GM18909 (cell line): ENCODE measurements at regions not wholly inside any gene's neighbourhood (a gene's known extent, or its start where the extent isn't known, plus 50 kb on each side); places are given as distances from the start of the nearest gene placed in this dataset.

ENCODE experiments used
- ATAC-seq: cut with Tn5 transposase; IDR thresholded peaks from one replicate; pipeline ENCODE4 v1.9.1; 2021; ENCODE audit warnings: mild to moderate bottlenecking; ENCODE audit not compliant: unreplicated experiment, poor library complexity

GRCh38 chr5:110021251-110021650 lies 331.5 kb downstream of the MAN2A1 start:
- no peak for ATAC-seq

GRCh38 chr5:110025160-110025559 lies 335.4 kb downstream of the MAN2A1 start:
- no peak for ATAC-seq

DNA sequence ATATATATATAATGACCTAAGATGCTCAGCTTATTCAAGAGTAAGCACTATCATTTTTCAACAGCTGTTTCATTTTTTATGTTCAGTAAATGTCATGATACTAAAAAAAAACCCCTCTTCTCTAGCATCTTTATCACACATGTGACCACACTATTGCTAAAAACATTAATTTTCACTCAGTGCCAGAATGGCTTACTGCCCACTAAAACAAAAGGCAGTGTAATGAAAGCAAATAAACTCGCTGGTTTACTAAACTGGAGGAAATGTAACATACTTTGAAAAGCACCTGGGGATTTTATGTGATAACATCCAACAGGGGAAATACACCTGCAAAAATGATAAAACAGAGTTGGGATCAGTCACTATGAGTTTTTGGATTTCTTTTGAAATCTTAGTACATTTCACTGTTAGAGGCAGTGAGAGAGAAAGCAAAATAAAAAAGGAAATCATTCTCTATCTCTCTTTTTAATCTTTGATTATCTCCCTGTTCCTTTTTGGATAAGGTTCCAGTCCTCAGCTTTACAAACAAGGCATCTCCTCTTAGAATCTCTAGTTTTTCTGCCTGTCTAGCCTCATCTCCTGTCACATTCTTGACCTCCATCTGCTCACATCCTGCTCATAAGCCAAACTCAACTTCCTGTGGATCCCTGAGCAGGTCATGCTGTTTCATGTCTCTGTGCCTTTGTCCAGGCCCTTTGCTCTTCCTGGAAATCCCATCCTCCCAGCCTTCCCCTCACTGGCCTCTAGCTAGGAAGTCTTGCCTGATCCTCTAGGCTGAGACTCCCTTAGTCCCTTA lies 338.0 kb downstream of the MAN2A1 start:
- ATAC-seq: no peak

DNA sequence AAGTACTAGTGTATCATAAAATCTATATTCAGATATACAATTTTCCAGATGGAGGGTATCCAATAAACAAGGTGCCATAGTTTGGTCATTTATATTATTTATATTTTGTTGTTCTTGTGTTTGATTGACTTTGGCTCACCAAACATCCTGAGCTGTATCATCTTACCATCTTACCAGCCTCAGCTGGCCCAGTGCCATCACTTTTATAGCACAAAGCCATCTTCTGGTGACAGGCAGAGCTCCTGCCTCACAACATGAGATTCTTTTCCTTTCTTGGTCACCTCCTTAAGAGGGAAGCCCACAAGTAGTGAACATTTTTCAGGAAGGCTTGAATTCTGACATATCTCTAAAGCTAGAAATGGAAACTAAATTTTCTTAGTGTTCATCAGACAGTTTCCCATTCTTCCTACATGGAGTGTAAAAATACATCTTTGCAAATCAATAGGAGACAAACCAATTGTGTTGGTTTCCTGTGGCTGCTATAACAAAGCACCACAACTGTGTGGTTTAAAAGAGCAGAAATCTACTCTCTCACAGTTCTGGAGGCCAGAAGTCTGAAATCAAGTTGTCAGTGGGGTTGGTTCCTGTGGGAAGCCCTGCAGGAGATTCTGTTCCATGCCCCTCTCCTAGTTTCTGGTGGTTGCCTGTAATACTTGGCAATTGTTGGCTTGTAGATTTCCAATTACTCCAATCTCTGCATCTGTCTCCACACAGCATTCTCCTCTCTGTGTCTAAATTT lies 341.8 kb downstream of the MAN2A1 start:
- ATAC-seq: no peak

GRCh38 chr5:110032376-110032775 lies 342.6 kb downstream of the MAN2A1 start:
- ATAC-seq: no peak

- no peak for ATAC-seq
Measured at GRCh38 chr5:110034056-110034600, 344.4 kb downstream of the MAN2A1 start.

GRCh38 chr5:110038297-110038997 lies 348.7 kb downstream of the MAN2A1 start:
- no peak for ATAC-seq

DNA sequence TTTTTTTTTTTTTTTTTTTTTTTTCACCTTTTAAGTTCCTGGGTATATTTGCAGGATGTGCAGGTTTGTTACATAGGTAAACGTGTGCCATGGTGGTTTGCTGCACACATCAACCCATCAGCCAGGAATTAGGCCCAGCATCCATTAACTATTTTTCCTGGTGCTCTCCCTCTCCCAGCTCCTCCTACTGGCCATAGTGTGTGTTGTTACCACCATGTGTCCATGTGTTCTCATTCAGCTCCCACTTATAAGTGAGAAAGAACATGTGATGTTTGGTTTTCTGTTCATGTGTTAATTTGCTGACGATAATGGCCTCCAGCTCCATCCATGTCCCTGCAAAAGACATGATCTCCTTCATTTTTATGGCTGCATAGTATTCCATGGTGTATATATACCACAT lies 350.5 kb downstream of the MAN2A1 start:
- no peak for ATAC-seq

DNA sequence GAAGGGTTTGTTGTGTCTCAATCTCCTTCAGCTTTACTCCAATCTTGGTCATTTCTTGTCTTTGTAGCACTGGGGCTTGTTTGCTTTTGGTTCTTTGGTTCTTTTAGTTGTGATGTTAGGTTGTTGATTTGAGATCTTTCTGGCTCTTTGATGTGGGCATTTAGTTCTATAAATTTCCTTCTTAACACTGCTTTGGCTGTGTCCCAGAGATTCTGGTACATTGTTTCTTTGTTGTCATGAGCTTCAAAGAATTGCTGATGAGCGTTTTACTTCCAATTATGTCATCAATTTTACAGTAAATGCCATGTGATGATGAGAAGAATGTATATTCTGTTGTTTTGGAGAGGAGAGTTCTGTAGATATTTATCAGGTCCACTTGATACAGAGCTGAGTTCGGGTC lies 353.3 kb downstream of the MAN2A1 start:
- ATAC-seq: no peak

- ATAC-seq: no peak
Measured at GRCh38 chr5:110045158-110045557, 355.4 kb downstream of the MAN2A1 start.

- ATAC-seq: no peak
Measured at GRCh38 chr5:110048491-110048890, 358.8 kb downstream of the MAN2A1 start.

DNA sequence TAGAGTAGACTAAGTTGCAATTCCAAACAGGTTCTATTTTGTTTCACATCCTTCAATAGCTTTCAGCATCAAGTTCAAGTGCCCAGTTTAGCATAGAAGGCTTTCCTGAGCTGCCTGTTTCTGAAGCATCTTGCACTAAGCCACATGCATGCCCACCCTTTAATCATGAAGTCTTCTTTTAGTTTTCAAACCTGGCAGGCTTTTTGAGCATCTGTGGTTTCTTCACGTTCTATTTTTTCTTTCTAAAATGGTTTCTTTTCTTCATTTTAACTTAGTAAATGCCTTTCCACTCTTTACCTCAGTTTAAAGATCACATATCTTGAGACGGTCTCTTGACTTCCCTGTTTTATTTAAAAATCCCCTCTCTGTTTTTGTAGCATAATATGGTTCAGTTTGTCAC lies 360.1 kb downstream of the MAN2A1 start:
- no peak for ATAC-seq

GRCh38 chr5:110050640-110051345 lies 361.1 kb downstream of the MAN2A1 start:
- ATAC-seq: no peak

- no peak for ATAC-seq
Measured at GRCh38 chr5:110053205-110053604, 363.5 kb downstream of the MAN2A1 start.

GRCh38 chr5:110053824-110054223 lies 364.1 kb downstream of the MAN2A1 start:
- ATAC-seq: peak; percentile 27

DNA sequence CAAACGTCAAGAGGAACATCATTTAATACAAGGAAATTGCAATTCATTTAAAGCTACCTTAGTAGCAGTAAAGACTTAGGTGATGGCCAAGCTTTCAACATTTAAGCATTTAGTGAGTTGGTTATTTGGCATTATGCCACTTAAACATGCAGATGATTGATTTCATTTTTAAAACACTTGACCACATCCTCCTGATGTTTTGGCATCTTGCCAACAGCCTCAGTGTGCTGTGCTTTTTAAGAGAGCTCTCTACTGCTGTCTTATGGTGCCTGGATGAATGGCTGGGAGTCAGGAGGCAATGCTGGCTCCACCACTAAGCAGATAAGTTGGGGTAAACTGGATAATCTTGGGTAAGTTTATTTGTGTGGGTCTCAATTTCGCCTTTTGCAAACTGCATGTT lies 364.5 kb downstream of the MAN2A1 start:
- peak; percentile 92 for ATAC-seq

DNA sequence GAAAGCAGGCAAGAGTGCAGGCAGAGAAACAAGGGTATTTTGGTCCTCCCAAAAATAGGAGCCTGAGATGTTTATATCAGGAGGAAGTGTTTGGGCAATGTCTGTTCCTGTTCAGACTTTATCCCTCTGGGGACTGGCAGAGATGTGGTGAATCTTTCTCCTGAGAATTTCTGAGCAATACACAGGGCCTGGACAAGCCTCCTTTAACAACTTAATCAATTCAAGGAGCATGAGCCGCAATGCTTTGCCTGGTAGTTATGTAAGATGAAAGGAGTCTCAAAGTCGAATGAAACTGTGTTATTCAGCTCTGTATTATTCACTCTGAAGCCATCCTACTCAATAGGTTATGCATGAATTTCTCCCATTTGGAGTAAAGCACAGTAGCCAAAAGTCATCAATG lies 365.6 kb downstream of the MAN2A1 start:
- no peak for ATAC-seq

- ATAC-seq: no peak
Measured at GRCh38 chr5:110056580-110057114, 366.9 kb downstream of the MAN2A1 start.

- no peak for ATAC-seq
Measured at GRCh38 chr5:110058175-110058574, 368.4 kb downstream of the MAN2A1 start.

GRCh38 chr5:110062246-110062645 lies 372.5 kb downstream of the MAN2A1 start:
- ATAC-seq: no peak
